Liver (tissue), 8 donors: ENCODE measurements at regions not wholly inside any gene's neighbourhood (a gene's known extent, or its start where the extent isn't known, plus 50 kb on each side); places are given as distances from the start of the nearest gene placed in this dataset.
"Not testable (repeated sequence)": the region's sequence is repeated elsewhere in the genome, so short reads cannot be mapped to it uniquely, and the experiment has no call there.

Source experiments
- DNase-seq: peaks from one replicate; pipeline ENCODE4 v3.0.0-alpha.2; 2017; ENCODE audit warnings: low spot score
- H3K27ac ChIP-seq, 2 donors: one replicate each; pipeline ENCODE4 v1.7.0; 2013; ENCODE audit warnings: inconsistent platforms in 2 of 2, low read length in 2 of 2, control low read depth in 1 of 2, low read depth in 1 of 2, mild to moderate bottlenecking in 1 of 2
- H3K27me3 ChIP-seq, 4 donors: one replicate each; pipeline versions ENCODE4 v1.6.1 to v1.7.0; 2013; ENCODE audit warnings: low read length in 3 of 4, inconsistent platforms in 1 of 4, mild to moderate bottlenecking in 1 of 4, moderate library complexity in 1 of 4; ENCODE audit not compliant: control insufficient read depth in 4 of 4, insufficient read depth in 4 of 4
- H3K36me3 ChIP-seq, 4 donors: one replicate each; pipeline versions ENCODE4 v1.6.1 to v1.7.0; 2013; ENCODE audit warnings: low read length in 3 of 4, mild to moderate bottlenecking in 3 of 4, low read depth in 1 of 4, moderate library complexity in 1 of 4; ENCODE audit not compliant: control insufficient read depth in 4 of 4, insufficient read depth in 3 of 4
- H3K4me1 ChIP-seq, 4 donors: one replicate each; pipeline versions ENCODE4 v1.6.1 to v1.7.0; 2013; ENCODE audit warnings: low read length in 3 of 4, mild to moderate bottlenecking in 3 of 4, moderate library complexity in 1 of 4; ENCODE audit not compliant: control insufficient read depth in 4 of 4, insufficient read depth in 4 of 4
- H3K4me3 ChIP-seq, 3 donors: one replicate each; pipeline versions ENCODE4 v1.6.1 to v1.7.0; 2013; ENCODE audit warnings: low read length in 3 of 3, control low read depth in 1 of 3, low read depth in 1 of 3, mild to moderate bottlenecking in 1 of 3
- H3K9ac ChIP-seq, 2 donors: one replicate each; pipeline ENCODE4 v1.7.0; 2013; ENCODE audit warnings: low read length in 2 of 2, mild to moderate bottlenecking in 2 of 2, moderate library complexity in 2 of 2, control low read depth in 1 of 2, low read depth in 1 of 2
- H3K9me3 ChIP-seq, 4 donors: one replicate each; pipeline versions ENCODE4 v1.6.1 to v1.7.0; 2013; ENCODE audit warnings: low read length in 3 of 4; ENCODE audit not compliant: control insufficient read depth in 4 of 4
- EGR1 ChIP-seq, 2 donors: IDR thresholded peaks; 2 replicates each; pipeline ENCODE4 v1.6.1; 2016 to 2018; ENCODE audit warnings: antibody characterized with exemption in 2 of 2, low read depth in 2 of 2
- FOXA1 ChIP-seq: IDR thresholded peaks from 2 replicates; pipeline ENCODE4 v1.6.1; 2016; ENCODE audit warnings: antibody characterized with exemption
- FOXA2 ChIP-seq: IDR thresholded peaks from 2 replicates; pipeline ENCODE4 v1.6.1; 2016; ENCODE audit warnings: antibody characterized with exemption
- GABPA ChIP-seq, 2 donors: IDR thresholded peaks in 1 of 2; conservative IDR thresholded peaks in 1 of 2; 2 replicates each; pipeline ENCODE4 v1.6.1; 2016; ENCODE audit warnings: antibody characterized with exemption in 2 of 2, mild to moderate bottlenecking in 1 of 2, moderate library complexity in 1 of 2
- HNF4A ChIP-seq, 2 donors: conservative IDR thresholded peaks; 2 replicates each; pipeline ENCODE4 v1.6.1; 2016; ENCODE audit warnings: antibody characterized with exemption in 2 of 2, mild to moderate bottlenecking in 2 of 2
- HNF4G ChIP-seq: IDR thresholded peaks from 2 replicates; pipeline ENCODE4 v1.6.1; 2016; ENCODE audit warnings: antibody characterized with exemption
- JUND ChIP-seq, 2 donors: IDR thresholded peaks; 2 replicates each; pipeline ENCODE4 v1.6.1; 2016; ENCODE audit warnings: antibody characterized with exemption in 2 of 2
- NR2F2 ChIP-seq: IDR thresholded peaks from 2 replicates; pipeline ENCODE4 v1.6.1; 2016; ENCODE audit warnings: antibody characterized with exemption
- RAD21 ChIP-seq, 2 donors: IDR thresholded peaks; 2 replicates each; pipeline ENCODE4 v1.6.1; 2016; ENCODE audit warnings: antibody characterized with exemption in 2 of 2, mild to moderate bottlenecking in 2 of 2
- RXRA ChIP-seq, 2 donors: IDR thresholded peaks; 2 replicates each; pipeline ENCODE4 v1.6.1; 2017 to 2018; ENCODE audit warnings: antibody characterized with exemption in 2 of 2, mild to moderate bottlenecking in 1 of 2
- SP1 ChIP-seq: IDR thresholded peaks from 2 replicates; pipeline ENCODE4 v1.6.1; 2018; ENCODE audit warnings: antibody characterized with exemption, mild to moderate bottlenecking
- TAF1 ChIP-seq: conservative IDR thresholded peaks from 2 replicates; pipeline ENCODE4 v1.6.1; 2016; ENCODE audit warnings: antibody characterized with exemption, mild to moderate bottlenecking
- YY1 ChIP-seq: IDR thresholded peaks from 2 replicates; pipeline ENCODE4 v1.6.1; 2016; ENCODE audit warnings: antibody characterized with exemption, mild to moderate bottlenecking
- WGBS: extraction: QIAGEN DNeasy Blood & Tissue Kit; methylation state at CpG from one replicate; pipeline ENCODE4 v1.1.7; 2013; 5-methylcytosine and 5-hydroxymethylcytosine counted together
- TF ChIP-seq, protein P1 (sequence below): IDR thresholded peaks from 2 replicates; pipeline ENCODE4 v1.6.1; 2016; ENCODE audit warnings: antibody characterized with exemption, mild to moderate bottlenecking
- TF ChIP-seq, protein P2 (sequence below): fragments of 150-350 bp; IDR thresholded peaks from 2 replicates; pipeline ENCODE4 v1.5.1; 2017; ENCODE audit warnings: improper control_type of control experiment, low read depth, low read length; ENCODE audit not compliant: missing input control
- TF ChIP-seq, protein P3 (sequence below): IDR thresholded peaks from 2 replicates; pipeline ENCODE4 v1.6.1; 2016; ENCODE audit warnings: antibody characterized with exemption
- TF ChIP-seq, protein P4 (sequence below): IDR thresholded peaks from 2 replicates; pipeline ENCODE4 v1.6.1; 2016; ENCODE audit warnings: antibody characterized with exemption
- TF ChIP-seq, protein P5 (sequence below): IDR thresholded peaks from 2 replicates; pipeline ENCODE4 v1.6.1; 2016; ENCODE audit warnings: antibody characterized with exemption
- donor health status: healthy.
- donor health status: healthy.
- donor health status: healthy.
- donor health status: healthy.
- donor health status: healthy.

DNA sequence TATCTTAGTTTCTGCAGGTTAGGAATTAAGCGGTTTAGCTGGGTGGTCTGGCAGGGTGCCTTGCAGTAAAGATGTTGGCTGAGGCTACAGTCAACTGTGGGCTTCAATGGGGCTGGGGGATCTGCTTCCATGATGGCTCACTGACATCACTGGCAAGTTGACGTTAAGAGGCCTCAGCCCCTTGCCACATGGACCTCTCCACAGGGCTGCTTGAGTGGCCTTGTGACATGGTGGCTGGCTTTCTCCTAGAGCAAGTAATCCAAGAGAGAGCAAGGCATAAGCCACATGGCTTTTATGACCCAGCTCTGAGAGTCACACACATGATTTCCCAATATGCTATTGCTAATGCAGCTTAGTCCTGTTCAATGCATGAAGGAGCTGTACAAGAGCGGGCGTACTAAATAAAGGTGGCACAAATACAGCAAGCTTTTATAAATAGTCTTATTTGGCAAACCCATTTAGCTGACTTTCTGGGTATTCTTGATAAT lies 109.1 kb downstream of the SEPTIN7 start:
- Histone ChIP-seq H3K9ac (no peak overlapping the region), H3K27me3 (no peaks in the 10 kb centered on the region), H3K9me3 (no peaks in the 10 kb centered on the region), H3K4me1 (no peaks in the 10 kb centered on the region), H3K27ac (no peak overlapping the region), H3K36me3 (no peaks in the 10 kb centered on the region), H3K4me3 (no peak overlapping the region)
- TF ChIP-seq JUND (IDR thresholded peaks at IDR 0.05) (no peak), RXRA (IDR thresholded peaks at IDR 0.05) (no peak), HNF4A (conservative IDR thresholded peaks at IDR 0.05) (no peak), GABPA (IDR thresholded peaks at IDR 0.05 in 1 of 2, conservative IDR thresholded peaks at IDR 0.05 in 1 of 2) (no peak), EGR1 (IDR thresholded peaks at IDR 0.05; ENCODE audit: low read depth in 2 of 2) (no peak), FOXA1 (no peak), YY1 (no peak), NR2F2 (no peak), TAF1 (no peak), SP1 (no peak), FOXA2 (no peak), HNF4G (no peak), RAD21 (IDR thresholded peaks at IDR 0.05) (no peak)
- TF ChIP-seq, protein P1, sequence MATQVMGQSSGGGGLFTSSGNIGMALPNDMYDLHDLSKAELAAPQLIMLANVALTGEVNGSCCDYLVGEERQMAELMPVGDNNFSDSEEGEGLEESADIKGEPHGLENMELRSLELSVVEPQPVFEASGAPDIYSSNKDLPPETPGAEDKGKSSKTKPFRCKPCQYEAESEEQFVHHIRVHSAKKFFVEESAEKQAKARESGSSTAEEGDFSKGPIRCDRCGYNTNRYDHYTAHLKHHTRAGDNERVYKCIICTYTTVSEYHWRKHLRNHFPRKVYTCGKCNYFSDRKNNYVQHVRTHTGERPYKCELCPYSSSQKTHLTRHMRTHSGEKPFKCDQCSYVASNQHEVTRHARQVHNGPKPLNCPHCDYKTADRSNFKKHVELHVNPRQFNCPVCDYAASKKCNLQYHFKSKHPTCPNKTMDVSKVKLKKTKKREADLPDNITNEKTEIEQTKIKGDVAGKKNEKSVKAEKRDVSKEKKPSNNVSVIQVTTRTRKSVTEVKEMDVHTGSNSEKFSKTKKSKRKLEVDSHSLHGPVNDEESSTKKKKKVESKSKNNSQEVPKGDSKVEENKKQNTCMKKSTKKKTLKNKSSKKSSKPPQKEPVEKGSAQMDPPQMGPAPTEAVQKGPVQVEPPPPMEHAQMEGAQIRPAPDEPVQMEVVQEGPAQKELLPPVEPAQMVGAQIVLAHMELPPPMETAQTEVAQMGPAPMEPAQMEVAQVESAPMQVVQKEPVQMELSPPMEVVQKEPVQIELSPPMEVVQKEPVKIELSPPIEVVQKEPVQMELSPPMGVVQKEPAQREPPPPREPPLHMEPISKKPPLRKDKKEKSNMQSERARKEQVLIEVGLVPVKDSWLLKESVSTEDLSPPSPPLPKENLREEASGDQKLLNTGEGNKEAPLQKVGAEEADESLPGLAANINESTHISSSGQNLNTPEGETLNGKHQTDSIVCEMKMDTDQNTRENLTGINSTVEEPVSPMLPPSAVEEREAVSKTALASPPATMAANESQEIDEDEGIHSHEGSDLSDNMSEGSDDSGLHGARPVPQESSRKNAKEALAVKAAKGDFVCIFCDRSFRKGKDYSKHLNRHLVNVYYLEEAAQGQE = no peak
- TF ChIP-seq, protein P2, sequence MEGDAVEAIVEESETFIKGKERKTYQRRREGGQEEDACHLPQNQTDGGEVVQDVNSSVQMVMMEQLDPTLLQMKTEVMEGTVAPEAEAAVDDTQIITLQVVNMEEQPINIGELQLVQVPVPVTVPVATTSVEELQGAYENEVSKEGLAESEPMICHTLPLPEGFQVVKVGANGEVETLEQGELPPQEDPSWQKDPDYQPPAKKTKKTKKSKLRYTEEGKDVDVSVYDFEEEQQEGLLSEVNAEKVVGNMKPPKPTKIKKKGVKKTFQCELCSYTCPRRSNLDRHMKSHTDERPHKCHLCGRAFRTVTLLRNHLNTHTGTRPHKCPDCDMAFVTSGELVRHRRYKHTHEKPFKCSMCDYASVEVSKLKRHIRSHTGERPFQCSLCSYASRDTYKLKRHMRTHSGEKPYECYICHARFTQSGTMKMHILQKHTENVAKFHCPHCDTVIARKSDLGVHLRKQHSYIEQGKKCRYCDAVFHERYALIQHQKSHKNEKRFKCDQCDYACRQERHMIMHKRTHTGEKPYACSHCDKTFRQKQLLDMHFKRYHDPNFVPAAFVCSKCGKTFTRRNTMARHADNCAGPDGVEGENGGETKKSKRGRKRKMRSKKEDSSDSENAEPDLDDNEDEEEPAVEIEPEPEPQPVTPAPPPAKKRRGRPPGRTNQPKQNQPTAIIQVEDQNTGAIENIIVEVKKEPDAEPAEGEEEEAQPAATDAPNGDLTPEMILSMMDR = no peak
- TF ChIP-seq, protein P3, sequence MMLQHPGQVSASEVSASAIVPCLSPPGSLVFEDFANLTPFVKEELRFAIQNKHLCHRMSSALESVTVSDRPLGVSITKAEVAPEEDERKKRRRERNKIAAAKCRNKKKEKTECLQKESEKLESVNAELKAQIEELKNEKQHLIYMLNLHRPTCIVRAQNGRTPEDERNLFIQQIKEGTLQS = no peak
- TF ChIP-seq, protein P4, sequence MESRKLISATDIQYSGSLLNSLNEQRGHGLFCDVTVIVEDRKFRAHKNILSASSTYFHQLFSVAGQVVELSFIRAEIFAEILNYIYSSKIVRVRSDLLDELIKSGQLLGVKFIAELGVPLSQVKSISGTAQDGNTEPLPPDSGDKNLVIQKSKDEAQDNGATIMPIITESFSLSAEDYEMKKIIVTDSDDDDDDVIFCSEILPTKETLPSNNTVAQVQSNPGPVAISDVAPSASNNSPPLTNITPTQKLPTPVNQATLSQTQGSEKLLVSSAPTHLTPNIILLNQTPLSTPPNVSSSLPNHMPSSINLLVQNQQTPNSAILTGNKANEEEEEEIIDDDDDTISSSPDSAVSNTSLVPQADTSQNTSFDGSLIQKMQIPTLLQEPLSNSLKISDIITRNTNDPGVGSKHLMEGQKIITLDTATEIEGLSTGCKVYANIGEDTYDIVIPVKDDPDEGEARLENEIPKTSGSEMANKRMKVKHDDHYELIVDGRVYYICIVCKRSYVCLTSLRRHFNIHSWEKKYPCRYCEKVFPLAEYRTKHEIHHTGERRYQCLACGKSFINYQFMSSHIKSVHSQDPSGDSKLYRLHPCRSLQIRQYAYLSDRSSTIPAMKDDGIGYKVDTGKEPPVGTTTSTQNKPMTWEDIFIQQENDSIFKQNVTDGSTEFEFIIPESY = no peak
- TF ChIP-seq, protein P5, sequence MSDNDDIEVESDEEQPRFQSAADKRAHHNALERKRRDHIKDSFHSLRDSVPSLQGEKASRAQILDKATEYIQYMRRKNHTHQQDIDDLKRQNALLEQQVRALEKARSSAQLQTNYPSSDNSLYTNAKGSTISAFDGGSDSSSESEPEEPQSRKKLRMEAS = no peak
- 97% methylated on average over 4 of the region's 4 CpGs for WGBS
- no peak for DNase-seq

DNA sequence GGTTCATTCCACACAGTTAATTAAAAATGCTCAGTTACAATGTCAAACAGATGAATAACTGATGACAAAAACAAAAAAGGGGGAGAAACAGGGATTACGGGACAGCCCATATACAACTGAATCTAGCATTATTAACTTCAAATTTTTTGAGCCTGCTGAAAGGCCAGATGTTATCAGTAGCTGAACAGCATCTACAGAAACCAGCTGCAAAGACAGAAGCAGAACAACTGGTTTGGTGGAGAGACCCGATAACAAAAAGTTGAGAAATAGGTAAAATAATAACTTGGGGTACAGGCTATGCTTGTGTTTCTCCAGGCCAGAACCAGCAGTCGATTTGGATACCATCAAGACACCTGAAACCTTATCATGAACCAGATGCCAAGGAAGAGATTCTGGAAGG lies 109.8 kb downstream of the SEPTIN7 start:
- DNase-seq, H3K27me3 ChIP-seq, H3K4me1 ChIP-seq, H3K9ac ChIP-seq, H3K27ac ChIP-seq, H3K4me3 ChIP-seq, H3K9me3 ChIP-seq, H3K36me3 ChIP-seq: not testable (repeated sequence)
- 97% methylated on average over 3 of the region's 3 CpGs for WGBS

DNA sequence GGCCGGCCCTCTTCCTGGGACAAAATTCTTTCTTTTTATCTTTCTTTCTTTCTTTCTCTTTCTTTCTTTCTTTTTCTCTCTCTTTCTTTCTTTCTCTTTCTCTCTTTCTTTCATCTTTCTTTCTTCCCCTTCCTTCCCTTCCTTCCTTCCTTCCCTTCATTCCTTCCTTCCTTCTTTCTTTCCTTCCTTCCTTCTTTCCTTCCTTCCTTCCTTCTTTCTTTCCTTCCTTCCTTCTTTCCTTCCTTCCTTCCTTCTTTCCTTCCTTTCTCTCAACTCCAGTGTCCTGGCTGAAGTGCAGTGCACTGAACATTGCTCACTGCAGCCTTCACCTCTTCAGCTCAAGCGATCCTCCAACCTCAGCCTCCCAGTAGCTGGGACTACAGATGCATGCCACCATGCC lies 112.5 kb downstream of the SEPTIN7 start:
- 72% methylated on average over 2 of the region's 2 CpGs for WGBS
- H3K27me3 ChIP-seq, DNase-seq, H3K4me1 ChIP-seq, H3K27ac ChIP-seq, H3K36me3 ChIP-seq, H3K4me3 ChIP-seq, H3K9ac ChIP-seq, H3K9me3 ChIP-seq: not testable (repeated sequence)

DNA sequence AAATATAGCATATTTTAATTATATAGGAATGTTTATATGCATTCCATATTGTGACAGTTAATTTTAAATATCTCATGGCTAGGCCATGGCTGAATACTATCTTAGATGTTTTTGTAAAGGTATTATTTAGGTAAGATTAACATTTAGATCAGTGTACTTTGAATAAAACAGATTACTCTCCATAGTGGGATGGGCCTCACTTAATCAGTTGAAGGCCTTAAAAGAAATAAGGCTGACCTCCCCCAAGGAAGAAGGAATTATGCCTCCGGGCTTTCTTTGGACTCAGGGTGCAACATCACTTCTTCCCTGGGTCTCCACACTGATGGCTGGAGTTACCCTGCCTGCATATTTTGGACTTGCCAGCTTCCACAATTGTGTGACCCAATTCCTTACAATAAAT lies 113.4 kb downstream of the SEPTIN7 start:
- 89% methylated on average over 1 of the region's 1 CpG for WGBS
- H3K36me3 ChIP-seq, DNase-seq: not testable (repeated sequence)

More for the DNA sequence above, 113.4 kb downstream of the SEPTIN7 start:
- not testable (repeated sequence) for H3K4me1 ChIP-seq, H3K27me3 ChIP-seq, H3K27ac ChIP-seq, H3K4me3 ChIP-seq, H3K9me3 ChIP-seq, H3K9ac ChIP-seq
